ENCODE measurements at regions not wholly inside any gene's neighbourhood (a gene's known extent, or its start where the extent isn't known, plus 50 kb on each side); places are given as distances from the start of the nearest gene placed in this dataset.

- no peak for TF ChIP-seq POLR2A (IDR thresholded peaks at IDR 0.05)
- TF ChIP-seq CTCF (IDR thresholded peaks at IDR 0.05), result no peak
Observed at GRCh38 chr1:5458248-5458647, 534.0 kb downstream of the NPHP4 start.

Data from breast epithelium (tissue), 3 donors.